ENCODE measurements at regions not wholly inside any gene's neighbourhood (a gene's known extent, or its start where the extent isn't known, plus 50 kb on each side); places are given as distances from the start of the nearest gene placed in this dataset.

- no peaks in the 10 kb centered on the region for H3K36me3 ChIP-seq (ENCODE audit: control insufficient read depth in 1 of 2, insufficient read depth in 2 of 2, low read length in 2 of 2)
- no peak overlapping the region for H3K27ac ChIP-seq (ENCODE audit: low read depth, low read length)
- H3K4me1 ChIP-seq (ENCODE audit: control insufficient read depth in 1 of 2, insufficient read depth in 2 of 2, low read length in 2 of 2), result no peaks in the 10 kb centered on the region
- intact Hi-C loops (cut with micrococcal nuclease), result no loop called here
- POLR2A ChIA-PET, result no interaction called here
- no peaks in the 10 kb centered on the region for H3K79me2 ChIP-seq (ENCODE audit: insufficient read depth, low read length)
- H3K4me2 ChIP-seq (ENCODE audit: low read length), result no peak overlapping the region
- H2AFZ ChIP-seq (ENCODE audit: low read depth, low read length, poor library complexity, severe bottlenecking), result no peak overlapping the region
- H4K20me1 ChIP-seq (ENCODE audit: insufficient read depth), result no peaks in the 10 kb centered on the region
- ATAC-seq (no peak), DNase-seq (ENCODE audit: low read depth, low spot score) (no peak)
- H3K27me3 ChIP-seq (ENCODE audit: insufficient read depth, low read length), result no peaks in the 10 kb centered on the region
- no peak for TF ChIP-seq MAX (IDR thresholded peaks at IDR 0.05)
- TF ChIP-seq JUND (IDR thresholded peaks at IDR 0.05), result no peak
- TF ChIP-seq ATF3 (IDR thresholded peaks at IDR 0.05), result no peak
- no peak for TF ChIP-seq SRF (IDR thresholded peaks at IDR 0.05; ENCODE audit: low read depth)
- TF ChIP-seq CBX3 (IDR thresholded peaks at IDR 0.05; ENCODE audit: low read depth), result no peak
- TF ChIP-seq EZH2 (IDR thresholded peaks at IDR 0.05), result no peak
- TF ChIP-seq FOSL1 (IDR thresholded peaks at IDR 0.05; ENCODE audit: low read depth), result no peak
- no peak for TF ChIP-seq SP1 (IDR thresholded peaks at IDR 0.05; ENCODE audit: low read depth)
- TF ChIP-seq ELF1 (IDR thresholded peaks at IDR 0.05; ENCODE audit: borderline replicate concordance, low read depth), result no peak
- no peak for TF ChIP-seq RAD21 (IDR thresholded peaks at IDR 0.05; ENCODE audit: low read depth)
- TF ChIP-seq ZNF274 (IDR thresholded peaks at IDR 0.05; ENCODE audit: low read depth, low read length), result no peak
- TF ChIP-seq POLR2A (IDR thresholded peaks at IDR 0.05; ENCODE audit: borderline replicate concordance, extremely low read depth, insufficient read depth, insufficient read length), result no peak
- TF ChIP-seq CTCF (IDR thresholded peaks at IDR 0.05 in 2 of 3, conservative IDR thresholded peaks at IDR 0.05 in 1 of 3; ENCODE audit: borderline replicate concordance in 1 of 3, insufficient read depth in 1 of 3, low read depth in 2 of 3, low read length in 2 of 3), result no peak
- TF ChIP-seq SIN3A (IDR thresholded peaks at IDR 0.05; ENCODE audit: low read depth), result no peak
- no peak for TF ChIP-seq REST (IDR thresholded peaks at IDR 0.05; ENCODE audit: low read depth)
- TF ChIP-seq ZFX (IDR thresholded peaks at IDR 0.05), result no peak
- no peak for TF ChIP-seq POLR2AphosphoS5 (IDR thresholded peaks at IDR 0.05; ENCODE audit: low read depth, low read length)
- no peak for TF ChIP-seq EGR1 (IDR thresholded peaks at IDR 0.05; ENCODE audit: low read depth)
- no peak for TF ChIP-seq ZBTB33 (IDR thresholded peaks at IDR 0.05; ENCODE audit: extremely low read depth, insufficient replicate concordance, low read length)
- TF ChIP-seq YY1 (IDR thresholded peaks at IDR 0.05; ENCODE audit: extremely low read depth, insufficient replicate concordance, low read depth, low read length), result no peak
- H3K9me3 ChIP-seq (ENCODE audit: control insufficient read depth in 1 of 2, insufficient read depth in 1 of 2, low read depth in 1 of 2, low read length in 2 of 2), result no peaks in the 10 kb centered on the region; a peak in 1 of 4 replicates
- no TSS peak for BruUV-seq (replicated peaks)
- no peak overlapping the region for H3K9ac ChIP-seq (ENCODE audit: low read length)
- CTCF ChIA-PET, result no interaction called here
- H3K9me2 ChIP-seq (ENCODE audit: insufficient read depth), result no peaks in the 10 kb centered on the region
- RAD21 ChIA-PET (ENCODE audit: low non-redundant PET in 1 of 2, low total read pairs in 2 of 2, uncharacterized antibody in 2 of 2, unreplicated experiment in 2 of 2), result no interaction called here
- no peak overlapping the region for H3K4me3 ChIP-seq (replicated peaks in 1 of 2; ENCODE audit: low read depth in 1 of 2, low read length in 2 of 2)
Measured at GRCh38 chr7:41834805-41835694, 132.2 kb upstream of the INHBA start.
